SK-MEL-5 (cell line): ENCODE measurements at regions not wholly inside any gene's neighbourhood (a gene's known extent, or its start where the extent isn't known, plus 50 kb on each side); places are given as distances from the start of the nearest gene placed in this dataset.
"Not testable (repeated sequence)": the region's sequence is repeated elsewhere in the genome, so short reads cannot be mapped to it uniquely, and the experiment has no call there.

ENCODE experiments used
- DNase-seq: peaks from one replicate; pipeline ENCODE4 v3.0.0-alpha.2; 2016; ENCODE audit warnings: low read depth, low spot score
- in situ Hi-C: cut with HindIII; loops from 2 replicates; pipeline ENCODE4 v1.10.0; 2016; ENCODE audit warnings: low sequenced_read_pairs, high pct_unique_total_duplicates, low pct_unique_long_range_greater_than_20kb

DNA sequence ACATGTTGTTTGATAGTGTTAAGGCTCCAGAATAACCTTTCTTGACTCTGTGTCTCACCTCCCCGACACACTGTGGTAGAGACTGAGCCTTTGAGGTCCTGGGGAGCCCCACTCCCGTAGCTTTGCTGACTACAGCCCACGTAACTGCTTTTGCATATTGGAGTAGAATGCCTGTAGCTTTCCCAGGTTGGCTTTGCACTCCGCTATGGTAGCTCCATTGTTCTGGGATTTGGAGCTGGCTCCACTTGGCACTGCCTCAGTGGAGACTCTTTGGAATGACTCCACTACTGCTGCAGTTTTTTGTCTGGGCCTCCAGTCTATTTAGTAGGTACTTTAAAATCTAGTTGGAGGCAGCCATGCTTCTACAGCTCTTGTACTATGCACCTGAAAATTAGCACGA is 56.2 kb upstream of the ANXA1 start:
- in situ Hi-C loops: no loop called here
- no peak for DNase-seq

DNA sequence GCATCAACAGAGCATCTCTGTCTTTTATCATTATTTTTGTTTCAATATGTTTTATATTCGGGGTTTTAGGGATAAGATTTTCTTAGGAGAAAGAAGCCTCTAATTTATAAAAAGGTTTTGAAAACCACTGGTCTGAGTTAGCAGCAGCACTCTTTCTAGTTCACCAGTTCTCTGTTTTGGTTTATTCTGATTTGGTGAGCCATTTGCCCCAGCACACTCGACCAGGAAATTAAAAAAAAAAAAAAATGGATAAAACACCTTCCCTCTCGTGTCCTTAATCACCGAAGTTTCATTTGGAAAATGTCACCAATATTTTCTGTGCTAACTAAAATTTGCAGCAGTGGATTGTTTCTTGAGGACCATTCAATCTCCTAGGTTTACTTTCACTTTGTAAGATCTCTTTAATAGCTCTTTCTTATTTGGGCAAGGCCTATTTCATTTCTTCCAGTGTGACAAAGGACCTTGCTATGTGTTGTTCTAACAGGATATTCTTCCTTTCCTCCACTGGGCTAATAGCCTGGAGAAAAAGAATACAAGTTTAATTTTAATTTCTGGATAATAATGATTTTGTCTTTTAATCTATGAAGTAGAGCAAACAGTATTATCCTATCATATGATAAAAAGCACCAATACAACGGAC is 57.8 kb upstream of the ANXA1 start:
- in situ Hi-C loops: no loop called here
- peak; percentile 31 for DNase-seq

DNA sequence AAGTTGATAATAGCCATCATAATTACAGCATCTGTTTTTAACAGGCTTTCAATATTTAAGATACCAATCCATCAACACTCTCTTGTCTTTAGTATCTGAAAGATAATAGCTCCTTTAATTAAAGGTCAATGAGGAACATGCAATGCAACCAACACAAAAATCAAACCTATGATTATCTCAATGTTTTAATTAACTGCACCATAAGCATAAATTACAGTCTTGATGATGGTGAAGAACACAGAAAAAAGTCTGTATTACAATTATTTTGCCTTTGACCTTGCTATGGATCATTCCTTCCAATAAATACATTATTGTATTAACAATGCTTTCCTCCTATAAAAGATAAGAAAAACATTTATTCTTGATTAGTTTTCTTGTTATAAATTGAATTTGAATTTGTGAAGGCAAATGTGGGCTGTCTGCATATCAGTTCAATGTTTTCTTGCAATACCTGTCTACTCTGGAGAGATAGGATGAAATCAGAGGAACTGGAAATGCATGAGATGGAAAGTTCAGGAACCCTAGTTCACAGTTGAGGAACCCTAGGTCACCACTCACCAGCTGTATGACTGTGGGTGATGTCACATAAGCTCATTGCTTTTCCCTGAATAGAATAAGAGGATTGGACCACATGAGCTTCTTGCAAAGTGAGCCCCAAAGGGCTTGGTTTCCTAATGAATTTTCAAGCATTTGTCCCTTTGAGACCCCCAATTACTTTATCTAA is 58.5 kb upstream of the ANXA1 start:
- in situ Hi-C loops: no loop called here
- no peak for DNase-seq

DNA sequence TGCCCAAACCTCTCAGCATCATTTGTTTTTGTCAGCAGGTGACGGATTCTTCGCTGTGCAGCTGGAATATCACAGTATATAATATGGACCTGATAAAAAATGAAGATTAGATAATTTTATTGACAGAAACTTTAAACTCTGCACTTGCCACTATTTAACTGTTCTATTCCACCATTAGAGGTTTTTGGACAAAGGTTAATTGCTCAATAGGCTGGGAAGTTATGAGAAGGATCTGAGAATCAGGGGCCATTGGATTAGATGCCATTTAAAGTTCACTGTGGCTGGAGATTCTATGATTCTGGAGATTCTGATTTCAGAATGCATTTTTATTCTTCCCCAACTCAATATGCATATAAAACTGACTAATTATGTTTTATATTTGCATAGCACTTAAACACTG is 59.8 kb upstream of the ANXA1 start:
- DNase-seq: no peak
- in situ Hi-C loops: no loop called here

DNA sequence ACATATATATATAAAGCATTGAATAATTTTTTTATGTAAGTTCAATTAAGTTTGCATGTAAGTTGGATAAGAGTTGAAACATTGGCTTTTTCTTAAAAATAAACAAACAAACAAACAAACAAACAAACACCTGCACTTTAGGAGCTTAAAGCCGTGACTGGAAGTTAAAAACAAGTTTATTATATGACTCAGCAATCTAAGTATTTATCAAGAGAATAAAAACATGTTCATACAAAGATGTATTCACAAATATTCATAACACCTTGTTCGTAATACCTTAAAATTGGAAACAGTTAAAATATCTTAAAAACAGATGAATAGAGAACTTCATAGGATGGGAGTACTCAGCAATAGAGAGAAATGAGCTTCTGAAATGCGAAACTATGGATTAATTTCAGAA is 61.5 kb upstream of the ANXA1 start:
- in situ Hi-C loops: no loop called here
- no peak for DNase-seq

DNA sequence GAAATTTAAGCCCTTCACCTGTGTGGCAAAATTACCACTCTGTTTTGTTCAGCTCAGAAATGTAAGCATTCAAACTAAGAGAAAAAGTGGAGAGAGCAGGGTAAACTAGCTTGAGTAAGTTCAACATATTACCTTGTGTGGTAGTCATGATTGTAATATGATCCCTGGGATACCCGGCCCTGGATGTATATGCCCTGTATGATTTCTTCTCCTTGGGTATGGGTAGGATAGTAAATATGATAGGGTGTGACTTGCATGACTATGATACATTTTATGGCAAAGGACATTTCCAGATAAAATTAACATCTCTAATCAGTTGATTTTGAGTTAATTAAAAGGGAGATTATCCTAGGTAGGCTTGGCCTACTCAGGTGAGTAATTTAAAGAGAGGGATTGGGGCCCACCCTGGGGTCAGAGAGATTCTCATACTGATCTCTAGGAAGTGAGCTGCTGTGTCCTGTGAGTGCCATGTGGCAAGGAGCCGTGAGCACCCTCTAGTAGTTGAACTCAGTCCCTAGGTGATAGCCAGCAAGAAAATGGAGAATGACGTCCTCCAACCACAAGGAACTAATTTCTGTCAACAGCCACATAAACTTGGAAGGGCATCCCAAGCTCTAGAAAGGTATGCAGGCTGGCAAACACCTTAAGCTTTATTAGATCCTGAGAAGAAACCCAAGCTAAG is 62.2 kb upstream of the ANXA1 start:
- in situ Hi-C loops: no loop called here
- no peak for DNase-seq

DNA sequence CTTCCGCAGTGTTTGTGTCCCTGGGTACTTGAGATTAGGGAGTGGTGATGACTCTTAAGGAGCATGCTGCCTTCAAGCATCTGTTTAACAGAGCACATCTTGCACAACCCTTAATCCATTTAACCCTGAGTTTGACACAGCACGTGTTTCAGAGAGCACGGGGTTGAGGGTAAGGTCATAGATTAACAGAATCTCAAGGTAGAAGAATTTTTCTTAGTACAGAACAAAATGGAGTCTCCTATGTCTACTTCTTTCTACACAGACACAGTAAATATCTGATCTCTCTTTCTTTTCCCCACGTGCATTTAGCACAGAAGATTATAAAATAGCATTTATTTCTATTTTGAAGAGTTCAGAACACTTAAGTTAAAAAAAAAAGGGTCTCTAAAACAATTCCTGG is 63.8 kb upstream of the ANXA1 start:
- DNase-seq, in situ Hi-C loops: not testable (repeated sequence)

DNA sequence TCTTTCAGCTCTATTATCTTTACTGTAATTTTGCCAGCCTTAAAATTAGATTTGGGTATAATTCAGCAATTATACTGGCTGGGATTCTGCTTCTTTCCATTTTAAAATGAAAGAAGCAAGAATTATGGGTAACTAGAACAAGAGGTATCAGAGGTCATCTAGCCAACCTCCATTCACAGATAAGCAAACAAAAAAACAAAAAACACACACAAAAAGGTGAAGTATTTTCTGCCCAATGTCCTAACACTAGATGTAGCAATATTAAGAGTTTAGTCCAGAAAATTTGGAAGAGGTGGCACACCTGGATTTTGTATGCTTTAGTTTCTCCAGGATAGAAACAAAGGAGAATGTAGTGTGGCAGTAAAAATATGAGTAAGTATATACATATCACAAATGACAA is 68.1 kb upstream of the ANXA1 start:
- in situ Hi-C loops: no loop called here
- DNase-seq: no peak

DNA sequence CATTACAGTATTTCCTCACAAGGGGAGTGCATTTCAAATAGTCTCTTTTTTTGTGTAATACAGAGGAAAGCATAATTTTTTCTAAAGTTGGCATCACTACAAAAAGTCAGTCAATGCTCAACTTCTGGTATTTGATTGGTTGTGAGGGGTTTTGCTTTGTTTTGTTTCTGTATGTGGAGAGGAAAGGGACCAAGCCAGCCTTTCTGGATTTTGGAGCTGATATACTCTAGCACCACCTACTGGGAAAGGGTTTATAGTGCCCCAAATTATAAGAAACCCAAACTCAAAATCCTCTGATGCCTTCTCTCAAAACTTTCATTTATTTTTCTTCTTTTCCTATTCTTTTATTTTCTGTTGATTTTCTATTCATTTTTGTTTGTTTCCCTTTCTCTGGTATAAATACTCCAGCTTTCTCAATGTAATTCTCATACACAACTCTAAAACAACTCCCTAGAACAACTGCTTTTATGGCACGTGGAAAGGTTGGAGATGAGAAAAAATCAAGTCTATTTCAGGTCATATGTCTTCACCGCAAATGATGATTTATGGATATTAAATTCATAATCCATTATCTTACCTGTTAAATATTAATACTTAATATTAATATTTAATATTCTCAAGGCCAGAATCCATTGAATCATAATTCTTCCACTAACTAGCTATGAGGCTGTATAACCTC is 69.5 kb upstream of the ANXA1 start:
- in situ Hi-C loops: no loop called here

DNA sequence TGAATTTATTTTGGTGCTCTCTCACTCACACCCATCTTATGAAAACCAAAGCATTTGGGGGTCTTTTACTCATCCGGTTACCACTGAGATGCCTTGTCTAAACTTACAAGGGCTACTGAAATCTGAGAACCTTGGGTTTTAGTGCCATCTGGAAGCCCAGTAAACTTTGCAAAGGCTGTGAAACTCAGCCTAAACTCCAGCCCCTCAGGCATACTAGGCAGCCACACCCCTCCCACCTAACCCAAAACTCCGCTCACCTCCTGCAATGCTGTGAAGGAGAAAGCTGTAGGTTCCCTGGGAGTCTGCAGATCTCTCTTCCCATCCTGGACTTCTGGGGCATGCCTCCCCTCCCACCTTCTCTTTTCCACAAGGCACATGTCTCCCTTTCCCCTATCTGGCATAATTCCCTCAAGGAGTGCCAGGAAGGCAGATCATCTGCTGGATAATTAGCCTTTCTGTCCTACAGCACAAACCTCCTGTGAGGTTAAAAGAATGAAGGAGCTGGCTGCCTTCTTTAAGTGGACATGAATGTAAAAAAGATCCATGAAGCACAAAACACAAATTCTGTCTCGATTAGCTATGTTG is 71.5 kb upstream of the ANXA1 start:
- in situ Hi-C loops: no loop called here
- no peak for DNase-seq

More for the DNA sequence above, 69.5 kb upstream of the ANXA1 start:
- DNase-seq: peak; percentile 75

DNA sequence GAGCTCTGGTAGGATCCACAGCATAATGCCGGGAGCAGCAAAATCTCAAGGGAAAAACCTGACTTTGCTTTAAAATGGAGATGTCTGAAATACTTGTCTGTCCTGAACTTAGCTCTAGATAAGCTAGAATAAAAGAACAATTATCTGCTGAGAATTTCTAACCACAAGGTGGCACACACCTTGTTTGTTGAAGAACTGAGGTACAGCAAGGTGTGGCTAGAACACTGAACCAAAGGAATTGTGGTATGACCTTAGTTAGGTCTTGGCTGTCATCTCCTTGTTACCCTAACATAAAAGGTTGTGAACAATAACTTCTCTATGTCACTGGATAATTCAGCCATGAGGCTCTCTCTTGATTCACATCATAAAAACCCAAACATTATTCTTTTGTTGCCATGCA is 72.3 kb upstream of the ANXA1 start:
- DNase-seq: no peak
- in situ Hi-C loops: no loop called here

DNA sequence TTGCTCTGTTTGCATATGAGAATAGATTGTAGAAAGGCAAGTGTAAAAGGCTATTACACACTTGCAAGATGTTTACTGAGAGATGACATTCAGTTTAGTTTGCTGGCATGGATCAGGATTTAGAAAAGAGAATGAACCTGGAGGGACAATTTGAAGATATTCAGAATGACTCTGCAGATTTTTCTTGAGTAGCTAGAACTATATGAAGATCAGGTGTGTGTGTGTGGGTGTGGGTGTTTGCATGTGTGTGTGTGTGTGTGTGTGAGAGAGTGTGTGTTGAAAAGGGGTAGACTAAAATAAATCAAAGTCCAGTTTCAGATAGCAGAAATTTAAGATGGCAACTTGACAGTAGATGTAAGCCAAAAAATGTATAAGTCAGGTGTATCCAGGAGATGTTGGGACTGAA is 74.0 kb upstream of the ANXA1 start:
- in situ Hi-C loops: no loop called here
- no peak for DNase-seq

DNA sequence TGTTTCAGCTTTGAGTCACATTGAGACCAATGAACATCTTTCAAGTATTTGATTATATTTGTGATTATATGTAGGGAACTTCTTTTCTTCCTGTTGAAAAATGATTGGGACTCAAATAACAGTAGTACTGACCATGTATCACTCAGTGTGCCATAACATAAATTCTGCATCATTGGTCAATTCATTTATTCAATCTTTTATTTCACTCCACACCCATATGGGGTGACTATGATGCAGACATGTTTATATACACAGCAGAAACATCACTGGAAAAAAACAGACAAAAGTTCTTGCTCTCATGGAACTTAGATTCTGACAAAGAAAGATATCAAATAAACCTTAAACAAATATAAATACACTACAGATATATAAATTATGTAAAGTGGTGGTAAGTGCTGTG is 74.7 kb upstream of the ANXA1 start:
- in situ Hi-C loops: no loop called here
- no peak for DNase-seq

DNA sequence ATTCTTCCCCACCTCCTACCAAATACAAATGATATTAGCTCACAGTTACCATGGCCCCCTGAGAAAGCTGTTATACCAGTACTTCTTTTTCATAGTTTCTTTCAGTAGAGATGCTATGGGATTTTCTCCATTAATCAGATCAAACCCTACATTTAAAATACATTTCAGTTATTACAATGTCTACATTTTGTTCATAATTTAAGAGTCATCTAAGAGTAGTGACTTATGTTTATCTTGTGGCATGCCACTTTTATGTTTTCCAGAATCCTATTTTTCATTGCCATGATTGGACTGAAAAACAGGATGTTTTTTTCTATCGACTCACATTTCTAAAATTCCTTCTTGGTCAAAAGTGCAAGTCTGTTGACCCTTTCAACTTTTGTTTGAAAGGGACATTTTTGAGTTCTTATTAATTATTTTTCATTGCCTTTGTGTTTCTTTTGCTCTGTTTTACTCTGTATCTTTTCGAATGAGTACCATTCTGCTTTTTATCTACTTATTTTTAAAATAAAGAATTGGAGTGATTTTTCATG is 77.4 kb upstream of the ANXA1 start:
- DNase-seq: no peak
- in situ Hi-C loops: no loop called here

DNA sequence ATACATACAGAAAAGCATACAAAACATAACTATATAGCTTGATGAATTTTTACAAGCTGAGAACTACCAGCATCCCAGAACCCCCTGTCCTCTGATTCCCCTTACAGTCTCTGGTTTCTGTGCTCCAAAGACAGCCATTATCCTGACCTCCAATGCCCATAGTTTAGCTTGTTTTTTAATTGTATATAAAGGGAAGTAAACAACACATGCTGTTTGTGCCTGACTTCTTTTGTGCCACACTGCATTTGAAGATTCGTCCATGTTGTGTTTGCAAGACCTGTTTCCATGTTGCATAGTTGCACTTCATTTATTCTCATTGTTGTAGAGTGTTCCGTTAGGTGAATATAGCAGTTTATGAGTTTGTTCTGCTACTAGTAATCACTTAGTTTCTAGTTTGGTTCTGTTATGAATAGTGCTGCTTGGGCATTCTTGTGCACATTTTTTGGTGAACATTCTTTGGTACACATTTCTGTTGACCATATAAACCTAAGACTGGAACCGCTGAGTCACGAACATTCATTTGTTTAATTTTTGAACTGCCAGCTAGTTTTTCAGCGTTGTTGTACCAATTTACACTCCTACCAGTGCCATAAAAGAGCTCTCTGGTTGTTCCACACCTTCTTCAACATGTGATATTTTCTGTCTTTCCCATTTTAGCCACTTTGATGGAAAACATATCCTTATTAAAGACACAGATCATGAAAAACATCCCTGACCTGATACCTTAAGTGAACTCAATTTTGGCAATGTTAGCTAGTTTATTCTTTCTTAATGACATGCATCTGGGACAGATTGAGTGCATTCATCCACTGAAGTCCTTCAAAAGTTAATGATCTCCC is 78.1 kb upstream of the ANXA1 start:
- no peak for DNase-seq

DNA sequence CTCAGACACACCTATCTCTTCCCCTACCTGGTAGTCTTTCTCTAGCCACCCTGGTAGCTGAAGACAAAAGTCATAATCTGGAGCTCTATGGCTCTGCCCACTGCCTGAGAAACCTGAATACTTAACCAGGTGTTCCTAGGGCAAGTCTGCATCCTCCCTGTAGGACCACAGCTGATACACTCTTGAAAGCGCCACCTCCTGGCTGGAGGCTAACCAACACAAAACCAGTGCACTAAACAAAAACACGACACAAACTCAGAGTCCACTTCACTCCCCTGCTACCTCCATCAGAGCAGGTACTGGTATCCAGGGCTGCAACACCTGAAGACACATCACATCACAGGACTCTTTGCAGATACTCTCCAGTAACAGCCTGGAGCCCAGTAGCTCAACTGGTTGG is 84.6 kb upstream of the ANXA1 start:
- no peak for DNase-seq
- in situ Hi-C loops: no loop called here

More for the DNA sequence above, 78.1 kb upstream of the ANXA1 start:
- in situ Hi-C loops: no loop called here

DNA sequence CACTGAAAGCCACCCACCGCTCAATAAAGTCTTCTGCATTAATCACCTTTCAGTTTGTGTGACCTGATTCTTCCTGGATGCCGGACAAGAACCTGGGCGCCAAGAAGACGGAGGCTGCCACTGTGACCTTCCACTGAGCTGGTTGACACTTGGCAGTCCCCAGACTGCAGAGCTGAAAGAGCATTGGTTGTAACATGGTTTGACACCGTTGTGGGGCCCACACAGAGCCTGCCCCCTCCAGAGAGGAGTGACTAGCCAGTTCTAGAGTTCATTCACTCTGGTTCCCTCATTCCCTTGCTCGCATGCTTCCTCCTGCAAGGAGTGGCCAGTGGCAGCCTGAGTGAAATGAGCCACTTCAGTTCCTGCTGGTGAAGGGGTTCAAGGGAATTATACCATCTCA is 86.2 kb upstream of the ANXA1 start:
- no peak for DNase-seq
- in situ Hi-C loops: no loop called here
